ENCODE measurements at regions not wholly inside any gene's neighbourhood (a gene's known extent, or its start where the extent isn't known, plus 50 kb on each side); places are given as distances from the start of the nearest gene placed in this dataset.

DNA sequence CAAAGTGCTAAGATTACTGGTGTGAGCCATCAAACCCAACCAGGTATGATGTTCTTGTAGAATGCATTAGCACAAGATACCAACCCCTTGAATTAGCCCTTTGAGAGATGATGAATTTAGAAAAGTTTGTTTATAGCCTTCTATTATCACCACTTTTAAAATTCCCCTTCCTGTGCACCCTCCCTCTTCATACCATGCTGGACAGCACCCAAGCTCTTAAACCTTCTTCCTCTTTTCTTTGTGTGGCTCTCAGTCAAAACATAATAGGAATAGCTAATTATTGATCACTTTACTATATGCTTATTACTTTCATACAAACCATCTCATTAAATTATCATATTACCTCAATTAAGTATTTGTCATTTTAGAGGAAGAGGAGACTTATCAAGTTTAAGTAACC, 87.6 kb upstream of the TMED7 start:
- Histone ChIP-seq H3K4me3 (no peak overlapping the region), H3K27me3 (no peaks in the 10 kb centered on the region), H3K4me1 (peaks cover 0 to 16% (median 7%) of the 10 kb centered on the region in 4 donors), H3K9me3 (no peaks in the 10 kb centered on the region), H3K36me3 (no peaks in the 10 kb centered on the region), H3K27ac (no peak overlapping the region)
- intact Hi-C loops (cut with DNase I) = no loop called here
- DNase-seq = no peak
- ATAC-seq = no peak
- no peak for TF ChIP-seq POLR2A (IDR thresholded peaks at IDR 0.05)
- TF ChIP-seq, protein P1, sequence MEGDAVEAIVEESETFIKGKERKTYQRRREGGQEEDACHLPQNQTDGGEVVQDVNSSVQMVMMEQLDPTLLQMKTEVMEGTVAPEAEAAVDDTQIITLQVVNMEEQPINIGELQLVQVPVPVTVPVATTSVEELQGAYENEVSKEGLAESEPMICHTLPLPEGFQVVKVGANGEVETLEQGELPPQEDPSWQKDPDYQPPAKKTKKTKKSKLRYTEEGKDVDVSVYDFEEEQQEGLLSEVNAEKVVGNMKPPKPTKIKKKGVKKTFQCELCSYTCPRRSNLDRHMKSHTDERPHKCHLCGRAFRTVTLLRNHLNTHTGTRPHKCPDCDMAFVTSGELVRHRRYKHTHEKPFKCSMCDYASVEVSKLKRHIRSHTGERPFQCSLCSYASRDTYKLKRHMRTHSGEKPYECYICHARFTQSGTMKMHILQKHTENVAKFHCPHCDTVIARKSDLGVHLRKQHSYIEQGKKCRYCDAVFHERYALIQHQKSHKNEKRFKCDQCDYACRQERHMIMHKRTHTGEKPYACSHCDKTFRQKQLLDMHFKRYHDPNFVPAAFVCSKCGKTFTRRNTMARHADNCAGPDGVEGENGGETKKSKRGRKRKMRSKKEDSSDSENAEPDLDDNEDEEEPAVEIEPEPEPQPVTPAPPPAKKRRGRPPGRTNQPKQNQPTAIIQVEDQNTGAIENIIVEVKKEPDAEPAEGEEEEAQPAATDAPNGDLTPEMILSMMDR (IDR thresholded peaks at IDR 0.05) = no peak

DNA sequence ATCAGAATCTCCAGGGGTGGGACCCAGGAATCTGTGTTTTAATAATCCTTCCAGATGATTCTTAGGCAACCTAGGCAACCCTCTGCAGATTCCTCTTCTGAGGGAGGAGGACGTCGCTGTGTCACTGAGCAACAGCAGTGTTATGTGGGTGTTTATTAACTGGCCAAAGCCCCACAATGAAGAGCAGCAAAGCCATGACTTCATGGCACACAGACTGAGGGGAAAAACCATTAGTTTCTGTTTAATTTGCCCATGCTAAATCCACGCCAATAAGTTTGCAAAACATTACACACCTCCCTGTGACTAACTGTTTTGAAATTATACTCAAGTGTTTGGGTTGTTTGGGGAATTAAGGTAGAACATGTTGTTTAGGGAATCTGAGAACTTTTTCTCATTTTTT, 83.7 kb upstream of the TMED7 start:
- no peak for TF ChIP-seq POLR2A (IDR thresholded peaks at IDR 0.05)
- TF ChIP-seq, protein P1 (IDR thresholded peaks at IDR 0.05) = no peak

DNA sequence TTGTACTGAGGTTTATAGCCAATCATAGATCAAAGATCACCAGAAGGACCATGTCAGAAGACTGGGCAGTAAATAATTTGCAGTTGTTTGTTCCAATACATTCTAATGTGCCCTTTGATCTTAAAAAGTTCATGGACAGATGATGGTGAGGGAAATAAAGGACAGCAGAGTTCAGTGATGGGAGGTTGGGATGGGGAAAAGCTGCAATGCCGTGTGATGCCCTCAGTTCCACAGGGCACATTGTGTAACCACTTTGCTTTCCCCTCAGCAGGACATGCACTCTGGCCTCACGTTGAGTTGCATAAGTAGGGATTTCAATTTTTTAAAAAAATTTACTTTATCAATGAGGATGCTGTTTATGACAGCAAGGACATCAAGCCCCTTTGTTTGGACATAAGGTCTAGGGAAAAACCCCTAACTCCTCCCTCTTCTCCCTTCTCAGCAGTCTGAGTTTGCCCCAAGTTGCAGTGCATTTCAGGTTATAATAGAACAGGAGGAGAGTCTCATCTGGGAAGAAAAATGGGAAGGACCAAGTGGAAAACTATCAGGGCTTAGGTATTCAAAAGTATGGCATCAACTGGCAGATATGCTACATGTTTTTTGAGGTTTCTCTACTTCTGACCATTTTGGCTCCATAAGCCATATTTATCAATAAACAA, 83.1 kb upstream of the TMED7 start:
- no peak for TF ChIP-seq POLR2A (IDR thresholded peaks at IDR 0.05)
- TF ChIP-seq, protein P1 (IDR thresholded peaks at IDR 0.05) = no peak
- peak; percentile 47 to 87 (median 80) for DNase-seq
- no peaks in the 10 kb centered on the region for H3K36me3 ChIP-seq
- intact Hi-C loops (cut with DNase I) = no loop called here
- peaks cover 0 to 30% (median 14%) of the 10 kb centered on the region in 4 donors for H3K4me1 ChIP-seq
- H3K9me3 ChIP-seq = no peaks in the 10 kb centered on the region
- peak; percentile 70 to 96 (median 86) for ATAC-seq
- 36% methylated on average over 2 of the region's 2 CpGs for WGBS (ENCODE audit: insufficient coverage, low coverage, low lambda C conversion rate, missing lambda C conversion rate)
- H3K4me3 ChIP-seq = peak overlapping the region in 2 of 3 donors; percentile 35 to 41
- no peaks in the 10 kb centered on the region for H3K27me3 ChIP-seq
- peak overlapping the region; percentile 80 to 96 (median 91) for H3K27ac ChIP-seq

More for the DNA sequence above, 83.7 kb upstream of the TMED7 start:
- WGBS (ENCODE audit: insufficient coverage, low coverage, low lambda C conversion rate, missing lambda C conversion rate) = 57% methylated on average over 1 of the region's 3 CpGs
- Histone ChIP-seq H3K9me3 (no peaks in the 10 kb centered on the region), H3K4me3 (no peak overlapping the region), H3K27me3 (no peaks in the 10 kb centered on the region), H3K27ac (peak overlapping the region; percentile 80 to 96 (median 91)), H3K36me3 (no peaks in the 10 kb centered on the region), H3K4me1 (peaks cover 0 to 30% (median 14%) of the 10 kb centered on the region in 4 donors)
- DNase-seq (peak; percentile 42 to 71 (median 68)), ATAC-seq (peak; percentile 82 to 91 (median 85))
- intact Hi-C loops (cut with DNase I) = no loop called here

DNA sequence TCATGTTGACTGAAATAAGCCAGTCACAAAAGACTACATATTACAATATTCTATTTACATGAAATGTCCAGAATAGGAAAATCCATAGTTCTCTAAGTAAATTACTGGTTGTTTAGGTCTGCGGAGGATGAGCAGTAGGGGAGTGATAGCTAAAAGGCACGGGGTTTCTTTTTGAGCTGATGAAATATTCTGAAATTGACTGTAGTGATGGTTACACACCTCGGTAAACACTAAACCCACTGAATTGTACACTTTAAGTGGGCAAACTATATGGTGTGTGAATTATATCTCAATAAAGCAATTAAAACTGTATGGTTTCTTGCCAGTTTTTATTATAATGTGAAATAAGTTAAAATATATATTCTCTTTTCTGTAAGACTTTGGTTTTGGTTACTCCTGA, 77.7 kb upstream of the TMED7 start:
- Histone ChIP-seq H3K4me3 (no peak overlapping the region), H3K4me1 (peaks cover 0 to 46% (median 11%) of the 10 kb centered on the region in 4 donors), H3K27me3 (no peaks in the 10 kb centered on the region), H3K36me3 (no peaks in the 10 kb centered on the region), H3K9me3 (no peaks in the 10 kb centered on the region), H3K27ac (no peak overlapping the region)
- DNase-seq (no peak), ATAC-seq (no peak)
- intact Hi-C loops (cut with DNase I) = no loop called here
- WGBS (ENCODE audit: insufficient coverage, low coverage, low lambda C conversion rate, missing lambda C conversion rate) = 69% methylated on average over 3 of the region's 3 CpGs
- no peak for TF ChIP-seq POLR2A (IDR thresholded peaks at IDR 0.05)
- TF ChIP-seq, protein P1 (IDR thresholded peaks at IDR 0.05) = no peak
